OCI-LY3 (cell line): ENCODE measurements at regions not wholly inside any gene's neighbourhood (a gene's known extent, or its start where the extent isn't known, plus 50 kb on each side); places are given as distances from the start of the nearest gene placed in this dataset.

Experiments
- H2AFZ ChIP-seq: fragments of 200-600, 300-600 bp; shearing (Covaris generic); 2 replicates; pipeline ENCODE4 v1.6.0; 2014; ENCODE audit warnings: antibody characterized with exemption, low read depth, low read length
- H3K27ac ChIP-seq: fragments of 200-600, 300-600 bp; sonication (generic); 2 replicates; pipeline ENCODE4 v1.5.1; 2014; ENCODE audit warnings: mild to moderate bottlenecking, low read length, moderate library complexity, mixed read lengths
- H3K27me3 ChIP-seq: fragments of 200-600, 300-600 bp; sonication (generic); 2 replicates; pipeline ENCODE4 v1.6.1; 2014; ENCODE audit warnings: low read depth, low read length, mixed read lengths
- H3K36me3 ChIP-seq: fragments of 200-600, 300-600 bp; sonication (generic); replicated peaks from 2 replicates; pipeline ENCODE3; 2014; ENCODE audit warnings: low read depth, low read length, mixed read lengths
- H3K4me1 ChIP-seq: fragments of 300-600, 200-600 bp; sonication (generic); 2 replicates; pipeline ENCODE4 v1.6.1; 2014; ENCODE audit warnings: low read length, mixed read lengths
- H3K4me2 ChIP-seq: fragments of 200-600, 300-600 bp; sonication (generic); 2 replicates; pipeline ENCODE4 v1.6.1; 2014; ENCODE audit warnings: low read length, mixed read lengths
- H3K4me3 ChIP-seq: fragments of 300-600, 200-600 bp; sonication (generic); 2 replicates; pipeline ENCODE4 v1.5.1; 2014; ENCODE audit warnings: antibody characterized with exemption, mild to moderate bottlenecking, low read length, moderate library complexity
- H3K79me2 ChIP-seq: fragments of 300-600, 200-600 bp; shearing (Covaris generic); 2 replicates; pipeline ENCODE4 v1.6.1; 2014; ENCODE audit warnings: mild to moderate bottlenecking, low read length, mixed read lengths
- H3K9ac ChIP-seq: fragments of 300-600, 200-600 bp; shearing (Covaris generic); 2 replicates; pipeline ENCODE4 v1.6.0; 2014; ENCODE audit warnings: mild to moderate bottlenecking, low read length, moderate library complexity
- H3K9me3 ChIP-seq: fragments of 200-600, 300-600 bp; shearing (Covaris generic); 2 replicates; pipeline ENCODE4 v1.6.1; 2014; ENCODE audit warnings: low read length, mixed read lengths; ENCODE audit not compliant: insufficient read depth
- H4K20me1 ChIP-seq: fragments of 200-600, 300-600 bp; sonication (generic); 2 replicates; pipeline ENCODE4 v1.6.1; 2016; ENCODE audit warnings: low read length, mixed read lengths; ENCODE audit not compliant: insufficient read depth
- EZH2phosphoT487 ChIP-seq: fragments of 200-600 bp; shearing (Covaris generic); IDR thresholded peaks from 2 replicates; pipeline ENCODE4 v1.6.1; 2018; ENCODE audit warnings: antibody characterized with exemption, mixed run types, low read depth
- TF ChIP-seq, protein P1 (sequence below): fragments of 200-600, 300-600 bp; sonication (generic); IDR thresholded peaks from 2 replicates; pipeline ENCODE4 v1.5.1; 2014; ENCODE audit warnings: antibody characterized with exemption, low read length, low read depth

DNA sequence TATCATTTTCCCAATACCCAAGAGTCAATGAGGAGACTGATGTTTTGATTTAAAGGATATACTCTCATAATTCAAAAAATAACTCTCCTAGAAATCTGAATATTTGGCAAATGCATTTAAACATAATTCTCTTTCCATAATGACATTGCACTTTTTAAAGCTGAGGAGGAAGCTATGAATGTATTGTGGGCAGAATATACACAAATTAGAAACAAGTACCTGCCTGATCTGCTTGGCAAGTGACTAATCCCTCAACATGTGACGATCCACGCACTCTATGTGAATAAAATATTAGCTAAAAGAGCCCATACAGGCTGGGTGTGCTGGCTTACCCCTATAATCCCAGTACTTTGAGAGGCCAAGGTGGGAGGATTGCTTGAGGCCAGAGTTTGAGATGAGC, 88.3 kb upstream of the CCDC28A start:
- TF ChIP-seq, protein P1, sequence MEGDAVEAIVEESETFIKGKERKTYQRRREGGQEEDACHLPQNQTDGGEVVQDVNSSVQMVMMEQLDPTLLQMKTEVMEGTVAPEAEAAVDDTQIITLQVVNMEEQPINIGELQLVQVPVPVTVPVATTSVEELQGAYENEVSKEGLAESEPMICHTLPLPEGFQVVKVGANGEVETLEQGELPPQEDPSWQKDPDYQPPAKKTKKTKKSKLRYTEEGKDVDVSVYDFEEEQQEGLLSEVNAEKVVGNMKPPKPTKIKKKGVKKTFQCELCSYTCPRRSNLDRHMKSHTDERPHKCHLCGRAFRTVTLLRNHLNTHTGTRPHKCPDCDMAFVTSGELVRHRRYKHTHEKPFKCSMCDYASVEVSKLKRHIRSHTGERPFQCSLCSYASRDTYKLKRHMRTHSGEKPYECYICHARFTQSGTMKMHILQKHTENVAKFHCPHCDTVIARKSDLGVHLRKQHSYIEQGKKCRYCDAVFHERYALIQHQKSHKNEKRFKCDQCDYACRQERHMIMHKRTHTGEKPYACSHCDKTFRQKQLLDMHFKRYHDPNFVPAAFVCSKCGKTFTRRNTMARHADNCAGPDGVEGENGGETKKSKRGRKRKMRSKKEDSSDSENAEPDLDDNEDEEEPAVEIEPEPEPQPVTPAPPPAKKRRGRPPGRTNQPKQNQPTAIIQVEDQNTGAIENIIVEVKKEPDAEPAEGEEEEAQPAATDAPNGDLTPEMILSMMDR, result no peak
- TF ChIP-seq EZH2phosphoT487, result no peak
- Histone ChIP-seq H4K20me1 (no peaks in the 10 kb centered on the region), H3K9ac (no peak overlapping the region), H3K27me3 (no peaks in the 10 kb centered on the region), H3K4me2 (no peak overlapping the region), H3K4me3 (no peak overlapping the region), H3K27ac (no peak overlapping the region), H3K36me3 (no peaks in the 10 kb centered on the region), H3K79me2 (no peaks in the 10 kb centered on the region), H3K4me1 (no peaks in the 10 kb centered on the region), H3K9me3 (no peaks in the 10 kb centered on the region), H2AFZ (no peak overlapping the region)

DNA sequence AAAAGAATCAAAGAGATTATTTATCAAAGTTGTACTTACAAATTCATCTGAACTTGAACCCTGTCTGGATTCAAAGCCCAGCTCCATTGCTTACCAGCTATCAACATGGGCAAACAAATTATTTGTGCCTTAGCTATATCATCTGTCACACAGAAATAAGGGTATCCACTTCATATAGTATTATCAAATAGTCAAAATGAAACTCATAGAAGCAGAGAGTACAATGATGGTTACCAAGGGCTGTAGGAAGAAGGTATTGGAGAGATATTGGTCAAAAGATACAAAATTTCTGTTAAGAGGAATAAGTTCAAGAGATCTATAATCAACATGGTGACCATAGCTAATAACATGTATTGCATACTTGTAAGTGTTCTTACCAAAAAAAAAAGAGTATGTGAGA, 87.8 kb upstream of the CCDC28A start:
- H2AFZ ChIP-seq, result no peak overlapping the region
- no peak overlapping the region for H3K9ac ChIP-seq
- H4K20me1 ChIP-seq, result no peaks in the 10 kb centered on the region
- H3K79me2 ChIP-seq, result no peaks in the 10 kb centered on the region
- H3K27ac ChIP-seq, result no peak overlapping the region
- H3K27me3 ChIP-seq, result no peaks in the 10 kb centered on the region
- no peak overlapping the region for H3K4me2 ChIP-seq
- TF ChIP-seq, protein P1, result no peak
- no peak for TF ChIP-seq EZH2phosphoT487
- H3K9me3 ChIP-seq, result no peaks in the 10 kb centered on the region
- no peak overlapping the region for H3K4me3 ChIP-seq
- no peaks in the 10 kb centered on the region for H3K4me1 ChIP-seq
- no peaks in the 10 kb centered on the region for H3K36me3 ChIP-seq

DNA sequence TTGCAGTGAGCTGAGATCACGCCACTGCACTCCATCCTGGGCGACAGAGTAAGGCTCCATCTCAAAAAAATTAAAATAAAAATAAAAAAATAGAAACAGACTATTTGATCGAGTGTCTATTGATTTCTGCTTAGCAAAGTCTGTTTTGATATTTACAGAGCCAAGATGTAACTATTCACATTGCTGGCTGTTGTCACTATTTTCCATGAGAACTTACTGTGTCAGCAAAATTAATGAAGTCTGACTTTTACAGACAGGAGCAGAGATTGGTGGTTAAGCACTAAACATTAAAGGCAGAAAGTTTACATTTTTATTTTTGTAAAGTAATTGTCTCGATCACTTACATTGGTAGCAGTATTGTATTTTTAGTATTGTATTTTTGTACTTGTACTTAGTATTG, 85.0 kb upstream of the CCDC28A start:
- H3K27me3 ChIP-seq, result peaks cover 3% of the 10 kb centered on the region; the same call in 1 of the 2 replicates
- no peaks in the 10 kb centered on the region for H3K9me3 ChIP-seq
- no peak overlapping the region for H3K4me2 ChIP-seq
- no peak overlapping the region for H2AFZ ChIP-seq
- peaks cover 2% of the 10 kb centered on the region for H3K4me1 ChIP-seq
- H3K9ac ChIP-seq, result no peak overlapping the region
- no peak overlapping the region for H3K4me3 ChIP-seq
- H4K20me1 ChIP-seq, result no peaks in the 10 kb centered on the region
- H3K36me3 ChIP-seq, result no peaks in the 10 kb centered on the region
- TF ChIP-seq, protein P1, result no peak
- H3K79me2 ChIP-seq, result no peaks in the 10 kb centered on the region
- H3K27ac ChIP-seq, result no peak overlapping the region

DNA sequence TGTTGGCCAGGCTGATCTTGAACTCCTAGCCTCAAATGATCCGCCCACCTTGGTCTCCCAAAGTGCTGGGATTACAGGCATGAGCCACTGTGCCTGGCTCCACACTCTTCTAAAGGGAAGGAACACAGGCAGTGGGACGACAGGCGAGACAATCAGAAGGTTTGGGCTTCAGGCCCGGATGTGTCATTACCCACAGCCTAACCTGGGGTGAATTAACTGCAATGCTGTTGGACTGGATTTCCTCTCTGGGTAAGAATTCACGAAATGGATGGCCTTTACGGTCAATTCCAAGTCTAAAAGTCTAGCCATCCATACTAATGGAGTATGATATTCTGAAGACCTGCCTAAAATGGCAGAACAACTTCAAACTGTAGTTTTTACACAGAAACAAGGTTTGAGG, 83.7 kb upstream of the CCDC28A start:
- Histone ChIP-seq H3K9me3 (no peaks in the 10 kb centered on the region), H3K36me3 (no peaks in the 10 kb centered on the region), H2AFZ (no peak overlapping the region), H4K20me1 (no peaks in the 10 kb centered on the region), H3K27ac (no peak overlapping the region), H3K4me2 (no peak overlapping the region), H3K4me3 (no peak overlapping the region), H3K9ac (no peak overlapping the region), H3K27me3 (peaks cover 3% of the 10 kb centered on the region; the same call in 1 of the 2 replicates), H3K4me1 (peaks cover 5% of the 10 kb centered on the region), H3K79me2 (no peaks in the 10 kb centered on the region)
- no peak for TF ChIP-seq EZH2phosphoT487
- TF ChIP-seq, protein P1, result no peak
